ENCODE measurements at regions not wholly inside any gene's neighbourhood (a gene's known extent, or its start where the extent isn't known, plus 50 kb on each side); places are given as distances from the start of the nearest gene placed in this dataset.

- no peak for DNase-seq (ENCODE audit: unreplicated experiment)
- H3K4me3 Mint-ChIP-seq (ENCODE audit: unreplicated experiment) = no peak overlapping the region
- peaks cover 22% of the 10 kb centered on the region for H3K27me3 Mint-ChIP-seq (ENCODE audit: insufficient read depth, unreplicated experiment)
- TF ChIP-seq CTCF (IDR thresholded peaks at IDR 0.05; ENCODE audit: unreplicated experiment) = no peak
- H3K36me3 Mint-ChIP-seq (ENCODE audit: insufficient read depth, unreplicated experiment) = no peaks in the 10 kb centered on the region
- ChIA-PET POLR2A (no interaction called here), CTCF (no interaction called here)
- BruUV-seq (replicated peaks) = no TSS peak
- intact Hi-C loops (cut with micrococcal nuclease) = no loop called here
- H3K4me1 Mint-ChIP-seq (ENCODE audit: insufficient read depth, unreplicated experiment) = no peaks in the 10 kb centered on the region
- H3K9me3 Mint-ChIP-seq (ENCODE audit: unreplicated experiment) = peaks cover 9% of the 10 kb centered on the region
- H3K27ac Mint-ChIP-seq (ENCODE audit: low read depth, unreplicated experiment) = no peak overlapping the region
Observed at GRCh38 chrX:18102006-18102405, 118.7 kb downstream of the BEND2 start.

GRCh38 chrX:18101087-18101486, 119.6 kb downstream of the BEND2 start:
- BruUV-seq (replicated peaks) = no TSS peak
- DNase-seq (ENCODE audit: unreplicated experiment) = no peak
- ChIA-PET POLR2A (no interaction called here), CTCF (no interaction called here)
- no peak for TF ChIP-seq CTCF (IDR thresholded peaks at IDR 0.05; ENCODE audit: unreplicated experiment)
- H3K27me3 Mint-ChIP-seq (ENCODE audit: insufficient read depth, unreplicated experiment) = peaks cover 22% of the 10 kb centered on the region
- no peak overlapping the region for H3K27ac Mint-ChIP-seq (ENCODE audit: low read depth, unreplicated experiment)
- peaks cover 9% of the 10 kb centered on the region for H3K9me3 Mint-ChIP-seq (ENCODE audit: unreplicated experiment)
- no peaks in the 10 kb centered on the region for H3K36me3 Mint-ChIP-seq (ENCODE audit: insufficient read depth, unreplicated experiment)
- H3K4me3 Mint-ChIP-seq (ENCODE audit: unreplicated experiment) = no peak overlapping the region
- intact Hi-C loops (cut with micrococcal nuclease) = no loop called here
- H3K4me1 Mint-ChIP-seq (ENCODE audit: insufficient read depth, unreplicated experiment) = no peaks in the 10 kb centered on the region

- Mint-ChIP-seq H3K36me3 (ENCODE audit: insufficient read depth, unreplicated experiment) (no peaks in the 10 kb centered on the region), H3K4me1 (ENCODE audit: insufficient read depth, unreplicated experiment) (no peaks in the 10 kb centered on the region), H3K9me3 (ENCODE audit: unreplicated experiment) (peaks cover 18% of the 10 kb centered on the region), H3K27ac (ENCODE audit: low read depth, unreplicated experiment) (no peak overlapping the region), H3K4me3 (ENCODE audit: unreplicated experiment) (no peak overlapping the region), H3K27me3 (ENCODE audit: insufficient read depth, unreplicated experiment) (peaks cover 22% of the 10 kb centered on the region)
- no peak for TF ChIP-seq CTCF (IDR thresholded peaks at IDR 0.05; ENCODE audit: unreplicated experiment)
- ChIA-PET POLR2A (no interaction called here), CTCF (interaction anchor here (0.6 kb wide), 1 partner anchor 45 kb away, joined by 3 read pairs; no protein-coding TSS in a partner anchor)
- intact Hi-C loops (cut with micrococcal nuclease) = no loop called here
- BruUV-seq (replicated peaks) = no TSS peak
- DNase-seq (ENCODE audit: unreplicated experiment) = no peak
Observed at GRCh38 chrX:18099745-18100144, 120.9 kb downstream of the BEND2 start.

- no peaks in the 10 kb centered on the region for H3K36me3 Mint-ChIP-seq (ENCODE audit: insufficient read depth, unreplicated experiment)
- POLR2A ChIA-PET = no interaction called here
- intact Hi-C loops (cut with micrococcal nuclease) = no loop called here
- no peaks in the 10 kb centered on the region for H3K4me1 Mint-ChIP-seq (ENCODE audit: insufficient read depth, unreplicated experiment)
- no peak overlapping the region for H3K27ac Mint-ChIP-seq (ENCODE audit: low read depth, unreplicated experiment)
- peaks cover 24% of the 10 kb centered on the region for H3K9me3 Mint-ChIP-seq (ENCODE audit: unreplicated experiment)
- TF ChIP-seq CTCF (IDR thresholded peaks at IDR 0.05; ENCODE audit: unreplicated experiment) = no peak
- CTCF ChIA-PET = interaction anchor here (0.6 to 1.0 kb wide), 2 partner anchors 11 to 234 kb away, joined by 3 read pairs; no protein-coding TSS in a partner anchor
- BruUV-seq (replicated peaks) = no TSS peak
- H3K27me3 Mint-ChIP-seq (ENCODE audit: insufficient read depth, unreplicated experiment) = peaks cover 22% of the 10 kb centered on the region
- no peak for DNase-seq (ENCODE audit: unreplicated experiment)
- H3K4me3 Mint-ChIP-seq (ENCODE audit: unreplicated experiment) = no peak overlapping the region
Observed at GRCh38 chrX:18098763-18099162, 121.9 kb downstream of the BEND2 start.

Data from MCF 10A (cell line).